Pulmonary artery endothelial cell (primary cell): ENCODE measurements at regions not wholly inside any gene's neighbourhood (a gene's known extent, or its start where the extent isn't known, plus 50 kb on each side); places are given as distances from the start of the nearest gene placed in this dataset.

Source experiments
- DNase-seq: peaks from one replicate; pipeline ENCODE4 v3.0.0-alpha.2; 2011; ENCODE audit warnings: low read depth, low spot score

- no peak for DNase-seq
Measured at GRCh38 chr16:82499302-82499701, 127.5 kb upstream of the CDH13 start.

- no peak for DNase-seq
Measured at GRCh38 chr16:82497139-82497538, 129.6 kb upstream of the CDH13 start.

- DNase-seq: no peak
Measured at GRCh38 chr16:82488460-82488859, 138.3 kb upstream of the CDH13 start.

- no peak for DNase-seq
Measured at GRCh38 chr16:82481455-82481854, 145.3 kb upstream of the CDH13 start.

GRCh38 chr16:82476786-82477185 lies 150.0 kb upstream of the CDH13 start:
- no peak for DNase-seq

- DNase-seq: no peak
Measured at GRCh38 chr16:82470620-82471152, 156.1 kb upstream of the CDH13 start.

- no peak for DNase-seq
Measured at GRCh38 chr16:82470016-82470415, 156.8 kb upstream of the CDH13 start.

GRCh38 chr16:82464187-82464586 lies 162.6 kb upstream of the CDH13 start:
- no peak for DNase-seq

GRCh38 chr16:82460766-82461165 lies 166.0 kb upstream of the CDH13 start:
- no peak for DNase-seq

GRCh38 chr16:82459580-82460256 lies 167.1 kb upstream of the CDH13 start:
- no peak for DNase-seq

- peak; percentile 8 for DNase-seq
Measured at GRCh38 chr16:82456683-82457082, 170.1 kb upstream of the CDH13 start.

- DNase-seq: no peak
Measured at GRCh38 chr16:82454566-82454965, 172.2 kb upstream of the CDH13 start.

- DNase-seq: no peak
Measured at GRCh38 chr16:82454152-82454551, 172.6 kb upstream of the CDH13 start.

- DNase-seq: no peak
Measured at GRCh38 chr16:82452004-82452756, 174.6 kb upstream of the CDH13 start.

GRCh38 chr16:82451449-82451848 lies 175.3 kb upstream of the CDH13 start:
- no peak for DNase-seq

- no peak for DNase-seq
Measured at GRCh38 chr16:82440336-82440735, 186.4 kb upstream of the CDH13 start.

GRCh38 chr16:82439678-82440293 lies 187.0 kb upstream of the CDH13 start:
- DNase-seq: no peak

GRCh38 chr16:82433042-82433441 lies 193.7 kb upstream of the CDH13 start:
- DNase-seq: no peak

GRCh38 chr16:82432261-82432660 lies 194.5 kb upstream of the CDH13 start:
- DNase-seq: no peak

- DNase-seq: no peak
Measured at GRCh38 chr16:82425661-82426060, 201.1 kb upstream of the CDH13 start.

- DNase-seq: no peak
Measured at GRCh38 chr16:82421851-82422250, 204.9 kb upstream of the CDH13 start.

- no peak for DNase-seq
Measured at GRCh38 chr16:82419332-82419731, 207.4 kb upstream of the CDH13 start.
